ENCODE measurements at regions not wholly inside any gene's neighbourhood (a gene's known extent, or its start where the extent isn't known, plus 50 kb on each side); places are given as distances from the start of the nearest gene placed in this dataset.

DNA sequence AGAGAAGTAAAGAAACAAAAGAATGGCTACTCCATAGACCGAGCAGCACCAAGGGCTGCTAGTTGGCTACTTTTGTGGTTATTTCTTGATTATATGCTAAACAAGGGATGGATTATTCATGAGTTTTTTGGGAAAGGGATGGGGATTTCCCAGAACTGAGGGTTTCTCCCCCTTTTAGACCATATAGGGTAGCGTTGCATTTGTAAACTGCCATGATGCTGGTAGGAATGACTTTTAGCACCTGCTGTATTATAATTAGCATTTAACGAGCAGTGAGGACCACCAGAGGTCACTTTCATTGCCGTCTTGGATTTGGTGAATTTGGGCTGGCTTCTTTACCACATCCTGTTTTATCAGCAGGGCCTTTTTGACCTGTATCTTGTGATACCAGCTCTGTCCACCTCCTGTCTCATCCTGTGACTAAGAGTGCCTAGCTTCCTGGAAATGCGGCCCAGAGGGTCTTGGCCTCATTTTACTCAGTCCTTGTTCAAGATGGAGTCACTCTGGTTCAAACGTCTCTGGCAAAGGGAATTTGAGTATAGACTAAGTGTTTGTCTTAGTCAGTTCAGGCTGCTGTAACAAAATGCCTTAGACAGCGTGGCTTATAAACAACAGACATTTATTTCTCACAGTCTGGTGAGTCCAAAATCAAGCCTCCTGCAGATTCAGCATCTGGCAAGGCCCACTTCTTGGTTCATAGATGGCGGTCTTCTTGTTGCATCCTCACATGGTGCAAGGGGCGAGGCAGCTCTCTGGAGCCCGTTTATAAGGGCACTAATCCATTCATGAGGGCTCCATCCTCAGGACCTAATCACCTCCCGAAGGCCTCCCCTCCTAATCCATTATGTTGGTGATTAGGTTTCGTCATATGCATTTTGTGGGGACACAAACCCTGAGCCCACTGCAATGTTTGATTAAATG, 348.3 kb upstream of the SFSWAP start:
- 74 to 80% methylated on average over 12 of the region's 12 CpGs for WGBS, 2 donors
- intact Hi-C loops (cut with DNase I): no loop called here
- Histone ChIP-seq H3K27ac (no peak overlapping the region), H3K27me3 (peaks cover 0 to 17% (median 9%) of the 10 kb centered on the region in 7 donors), H3K4me3 (no peak overlapping the region), H3K9me3 (peaks cover 0 to 10% (median 0%) of the 10 kb centered on the region in 11 donors), H3K36me3 (no peaks in the 10 kb centered on the region), H3K4me1 (no peaks in the 10 kb centered on the region)
- TF ChIP-seq, protein P1, sequence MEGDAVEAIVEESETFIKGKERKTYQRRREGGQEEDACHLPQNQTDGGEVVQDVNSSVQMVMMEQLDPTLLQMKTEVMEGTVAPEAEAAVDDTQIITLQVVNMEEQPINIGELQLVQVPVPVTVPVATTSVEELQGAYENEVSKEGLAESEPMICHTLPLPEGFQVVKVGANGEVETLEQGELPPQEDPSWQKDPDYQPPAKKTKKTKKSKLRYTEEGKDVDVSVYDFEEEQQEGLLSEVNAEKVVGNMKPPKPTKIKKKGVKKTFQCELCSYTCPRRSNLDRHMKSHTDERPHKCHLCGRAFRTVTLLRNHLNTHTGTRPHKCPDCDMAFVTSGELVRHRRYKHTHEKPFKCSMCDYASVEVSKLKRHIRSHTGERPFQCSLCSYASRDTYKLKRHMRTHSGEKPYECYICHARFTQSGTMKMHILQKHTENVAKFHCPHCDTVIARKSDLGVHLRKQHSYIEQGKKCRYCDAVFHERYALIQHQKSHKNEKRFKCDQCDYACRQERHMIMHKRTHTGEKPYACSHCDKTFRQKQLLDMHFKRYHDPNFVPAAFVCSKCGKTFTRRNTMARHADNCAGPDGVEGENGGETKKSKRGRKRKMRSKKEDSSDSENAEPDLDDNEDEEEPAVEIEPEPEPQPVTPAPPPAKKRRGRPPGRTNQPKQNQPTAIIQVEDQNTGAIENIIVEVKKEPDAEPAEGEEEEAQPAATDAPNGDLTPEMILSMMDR (IDR thresholded peaks at IDR 0.05): no peak
- DNase-seq (no peak), ATAC-seq (no peak)

DNA sequence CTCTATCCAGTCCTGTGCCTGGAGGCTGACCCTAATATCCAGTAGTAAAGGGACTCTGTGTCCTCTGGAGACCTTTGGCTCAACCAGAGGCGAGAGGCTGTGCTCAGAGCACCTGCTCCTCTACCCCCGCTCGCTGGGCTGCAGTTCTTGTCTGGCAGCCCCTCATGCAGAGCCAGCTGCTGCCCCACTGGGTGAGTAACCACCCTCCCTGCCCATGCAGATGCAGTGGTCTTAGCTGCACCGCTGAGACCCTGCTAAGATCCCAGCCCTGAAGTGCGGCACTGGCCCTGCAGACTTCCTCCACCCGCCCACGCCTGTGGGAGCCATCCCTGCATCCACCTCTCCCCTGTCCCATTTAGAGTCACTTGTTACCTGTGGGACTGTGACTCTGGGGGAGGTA, 347.5 kb upstream of the SFSWAP start:
- ATAC-seq (no peak), DNase-seq (no peak)
- WGBS, 2 donors: 81 to 86% methylated on average over 7 of the region's 7 CpGs
- TF ChIP-seq, protein P1 (IDR thresholded peaks at IDR 0.05): no peak
- H3K36me3 ChIP-seq: no peaks in the 10 kb centered on the region
- intact Hi-C loops (cut with DNase I): no loop called here
- no peak overlapping the region for H3K27ac ChIP-seq
- peaks cover 0 to 10% (median 0%) of the 10 kb centered on the region in 11 donors for H3K9me3 ChIP-seq
- H3K4me1 ChIP-seq: no peaks in the 10 kb centered on the region
- H3K4me3 ChIP-seq: no peak overlapping the region
- peaks cover 0 to 18% (median 9%) of the 10 kb centered on the region in 7 donors for H3K27me3 ChIP-seq

DNA sequence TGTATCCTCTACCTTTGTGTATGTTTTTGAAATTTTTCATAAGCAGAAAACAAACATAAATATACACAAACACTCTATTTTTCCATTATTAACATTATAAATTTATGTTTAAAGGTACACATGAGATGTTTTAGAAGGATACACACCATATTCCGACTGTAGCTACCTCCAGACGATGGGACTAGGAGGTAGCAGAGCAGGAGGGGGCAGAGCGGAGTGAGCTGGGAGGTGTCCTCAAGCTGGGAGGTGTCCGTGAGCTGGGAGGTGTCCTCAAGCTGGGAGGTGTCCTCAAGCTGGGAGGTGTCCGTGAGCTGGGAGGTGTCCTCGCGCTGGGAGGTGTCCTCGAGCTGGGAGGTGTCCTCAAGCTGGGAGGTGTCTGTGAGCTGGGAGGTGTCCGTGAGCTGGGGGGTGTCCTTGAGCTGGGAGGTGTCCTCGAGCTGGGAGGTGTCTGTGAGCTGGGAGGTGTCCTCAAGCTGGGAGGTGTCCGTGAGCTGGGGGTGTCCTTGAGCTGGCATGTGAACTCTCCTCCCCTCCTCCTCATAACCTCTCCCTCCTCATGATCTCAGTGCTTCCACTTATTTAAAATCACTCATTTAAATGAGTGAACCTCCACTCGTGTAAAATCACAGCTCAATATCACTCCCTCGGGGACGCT, 346.9 kb upstream of the SFSWAP start:
- ATAC-seq (no peak), DNase-seq (no peak)
- intact Hi-C loops (cut with DNase I): no loop called here
- Histone ChIP-seq H3K27me3 (peaks cover 0 to 20% (median 9%) of the 10 kb centered on the region in 7 donors), H3K27ac (no peak overlapping the region), H3K4me1 (no peaks in the 10 kb centered on the region), H3K9me3 (peaks cover 0 to 10% (median 0%) of the 10 kb centered on the region in 11 donors), H3K4me3 (no peak overlapping the region), H3K36me3 (no peaks in the 10 kb centered on the region)
- TF ChIP-seq, protein P1 (IDR thresholded peaks at IDR 0.05): no peak
- WGBS, 2 donors: 71% methylated on average over 12 to 14 of the region's 14 CpGs

DNA sequence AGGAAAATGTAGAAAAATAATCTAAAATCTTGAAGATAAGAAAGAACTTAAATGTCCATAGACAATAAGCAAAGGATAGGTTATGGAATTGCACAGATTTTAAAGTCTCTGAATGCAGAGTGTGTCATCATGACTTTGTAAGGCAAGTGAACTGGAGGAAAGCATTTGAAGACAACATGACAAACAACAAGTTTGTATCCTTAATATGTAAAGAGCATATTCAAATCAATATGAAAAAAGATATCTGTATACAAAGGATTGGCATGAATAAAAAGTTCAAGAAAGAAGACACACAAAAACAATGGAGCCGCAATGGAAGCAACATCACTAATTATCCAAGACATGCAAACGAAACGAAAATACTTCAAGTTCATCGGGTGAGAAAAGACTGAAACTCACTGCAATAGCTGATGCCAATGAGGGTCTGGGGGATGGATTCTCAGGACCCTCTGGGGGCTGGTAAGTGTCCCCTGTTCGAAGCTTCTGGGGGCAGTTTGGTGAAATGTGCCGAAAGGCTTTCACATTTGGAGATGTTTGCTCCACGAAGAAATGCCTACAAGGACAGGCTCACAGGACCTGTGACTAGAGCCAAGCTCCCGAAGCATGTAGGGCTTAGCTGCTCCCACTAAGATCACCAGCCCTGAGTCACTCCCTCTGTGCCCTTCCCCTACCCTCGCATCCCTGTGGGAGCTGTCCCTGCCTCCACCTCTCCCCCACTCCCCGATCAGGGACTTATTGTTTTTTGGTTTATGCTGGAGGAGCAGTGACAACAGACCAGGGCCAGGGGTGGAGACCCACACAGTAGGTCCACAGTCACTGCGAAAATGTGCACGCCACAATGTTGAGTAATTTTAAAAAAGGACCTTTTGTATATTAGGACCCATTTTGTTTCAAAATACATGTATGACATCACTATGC, 345.7 kb upstream of the SFSWAP start:
- H3K27ac ChIP-seq: no peak overlapping the region
- ATAC-seq (no peak), DNase-seq (no peak)
- H3K36me3 ChIP-seq: no peaks in the 10 kb centered on the region
- WGBS, 2 donors: 82 to 87% methylated on average over 12 of the region's 12 CpGs
- peaks cover 0 to 5% (median 0%) of the 10 kb centered on the region in 11 donors for H3K9me3 ChIP-seq
- no peaks in the 10 kb centered on the region for H3K4me1 ChIP-seq
- H3K4me3 ChIP-seq: no peak overlapping the region
- peaks cover 0 to 20% (median 9%) of the 10 kb centered on the region in 7 donors for H3K27me3 ChIP-seq
- TF ChIP-seq, protein P1 (IDR thresholded peaks at IDR 0.05): no peak
- intact Hi-C loops (cut with DNase I): no loop called here
